Lung (tissue), 11 donors: ENCODE measurements at regions not wholly inside any gene's neighbourhood (a gene's known extent, or its start where the extent isn't known, plus 50 kb on each side); places are given as distances from the start of the nearest gene placed in this dataset.

Source experiments
- ATAC-seq: fragments of 200-7000 bp; cut with Tn5 transposase; one replicate; pipeline ENCODE4 v1.9.1; 2020; ENCODE audit warnings: moderate number of reproducible peaks; ENCODE audit not compliant: insufficient read depth, low FRiP score
- DNase-seq, 3 donors: peaks; one replicate each; pipeline ENCODE4 v3.0.0-alpha.2; 2013 to 2017
- H3K27ac ChIP-seq, 2 donors: one replicate each; pipeline ENCODE4 v1.5.1; 2013; ENCODE audit warnings: mild to moderate bottlenecking in 2 of 2, moderate library complexity in 2 of 2, control low read depth in 1 of 2, inconsistent platforms in 1 of 2, low read depth in 1 of 2, low read length in 1 of 2
- H3K27me3 ChIP-seq, 3 donors: one replicate each; pipeline ENCODE4 v1.5.1; 2013; ENCODE audit warnings: low read length in 2 of 3; ENCODE audit not compliant: control insufficient read depth in 3 of 3, insufficient read depth in 3 of 3
- H3K36me3 ChIP-seq, 4 donors: one replicate each; pipeline ENCODE4 v1.5.1; 2013; ENCODE audit warnings: low read length in 4 of 4, mild to moderate bottlenecking in 1 of 4, moderate library complexity in 1 of 4; ENCODE audit not compliant: control insufficient read depth in 4 of 4, insufficient read depth in 4 of 4
- H3K4me1 ChIP-seq, 5 donors: one replicate each; pipeline ENCODE4 v1.5.1; 2013; ENCODE audit warnings: low read length in 5 of 5, mild to moderate bottlenecking in 2 of 5, moderate library complexity in 1 of 5; ENCODE audit not compliant: control insufficient read depth in 5 of 5, insufficient read depth in 5 of 5
- H3K4me3 ChIP-seq: one replicate; pipeline ENCODE4 v1.5.1; 2013; ENCODE audit warnings: mild to moderate bottlenecking, control low read depth, moderate library complexity
- H3K9ac ChIP-seq, 2 donors: one replicate each; pipeline ENCODE4 v1.5.1; 2013; ENCODE audit warnings: low read length in 2 of 2, control low read depth in 1 of 2; ENCODE audit not compliant: insufficient read depth in 1 of 2
- H3K9me3 ChIP-seq, 4 donors: one replicate each; pipeline ENCODE4 v1.5.1; 2013; ENCODE audit warnings: low read length in 3 of 4, mild to moderate bottlenecking in 1 of 4, moderate library complexity in 1 of 4; ENCODE audit not compliant: control insufficient read depth in 4 of 4, insufficient read depth in 3 of 4
- CTCF ChIP-seq: IDR thresholded peaks from 2 replicates; pipeline ENCODE4 v1.5.1; 2012; ENCODE audit warnings: mild to moderate bottlenecking; ENCODE audit errors: control extremely low read depth, extremely low read depth
- WGBS, 2 donors: extraction: QIAGEN DNeasy Blood & Tissue Kit; methylation state at CpG; one replicate each; pipeline ENCODE4 v1.1.7; 2013; 5-methylcytosine and 5-hydroxymethylcytosine counted together
- donor health status: control.
- donor health status: control.
- donor health status: Bipolar disorder and iron deficiency.
- donor health status: healthy.
- donor health status: DM: yes; HTN: yes; CAD: no.

GRCh38 chr20:11277170-11277569 is 603.4 kb upstream of the JAG1 start:
- no peaks in the 10 kb centered on the region for H3K36me3 ChIP-seq
- DNase-seq (no peak), ATAC-seq (no peak)
- no peaks in the 10 kb centered on the region for H3K9me3 ChIP-seq
- 85 to 90% methylated on average over 1 of the region's 1 CpG for whole genome bisulfite sequencing, 2 donors
- no peak overlapping the region for H3K27ac ChIP-seq
- no peak overlapping the region for H3K4me3 ChIP-seq
- no peak for TF ChIP-seq CTCF
- H3K9ac ChIP-seq, result no peak overlapping the region
- no peaks in the 10 kb centered on the region for H3K27me3 ChIP-seq
- H3K4me1 ChIP-seq, result peaks cover 0 to 6% (median 0%) of the 10 kb centered on the region in 5 donors

- DNase-seq (no peak), ATAC-seq (no peak)
- Histone ChIP-seq H3K27ac (no peak overlapping the region), H3K4me1 (no peaks in the 10 kb centered on the region), H3K4me3 (no peak overlapping the region), H3K36me3 (no peaks in the 10 kb centered on the region), H3K9ac (no peak overlapping the region), H3K27me3 (no peaks in the 10 kb centered on the region), H3K9me3 (no peaks in the 10 kb centered on the region)
- no peak for TF ChIP-seq CTCF
- 82 to 86% methylated on average over 4 of the region's 4 CpGs for WGBS, 2 donors
Measured at GRCh38 chr20:11277858-11278257, 604.1 kb upstream of the JAG1 start.

- no peak for ATAC-seq
- Histone ChIP-seq H3K9me3 (no peaks in the 10 kb centered on the region), H3K27ac (no peak overlapping the region), H3K9ac (no peak overlapping the region), H3K27me3 (no peaks in the 10 kb centered on the region), H3K36me3 (no peaks in the 10 kb centered on the region), H3K4me3 (no peak overlapping the region), H3K4me1 (no peaks in the 10 kb centered on the region)
- WGBS, 2 donors, result 94 to 97% methylated on average over 2 of the region's 2 CpGs
- no peak for TF ChIP-seq CTCF
- DNase-seq, result no peak
Measured at GRCh38 chr20:11278461-11278860, 604.7 kb upstream of the JAG1 start.

- Histone ChIP-seq H3K27ac (no peak overlapping the region), H3K36me3 (no peaks in the 10 kb centered on the region), H3K9ac (no peak overlapping the region), H3K27me3 (no peaks in the 10 kb centered on the region), H3K4me3 (no peak overlapping the region), H3K4me1 (no peaks in the 10 kb centered on the region), H3K9me3 (no peaks in the 10 kb centered on the region)
- WGBS, 2 donors, result 89 to 97% methylated on average over 3 of the region's 3 CpGs
- no peak for ATAC-seq
- DNase-seq, result no peak
- TF ChIP-seq CTCF, result no peak
Measured at GRCh38 chr20:11281240-11281639, 607.4 kb upstream of the JAG1 start.
